ENCODE measurements at regions not wholly inside any gene's neighbourhood (a gene's known extent, or its start where the extent isn't known, plus 50 kb on each side); places are given as distances from the start of the nearest gene placed in this dataset.

GRCh38 chr6:114521926-114522325 is 179.1 kb upstream of the HS3ST5 start:
- ChIA-PET CTCF (no interaction called here), POLR2A (no interaction called here)
- TF ChIP-seq, protein P1, sequence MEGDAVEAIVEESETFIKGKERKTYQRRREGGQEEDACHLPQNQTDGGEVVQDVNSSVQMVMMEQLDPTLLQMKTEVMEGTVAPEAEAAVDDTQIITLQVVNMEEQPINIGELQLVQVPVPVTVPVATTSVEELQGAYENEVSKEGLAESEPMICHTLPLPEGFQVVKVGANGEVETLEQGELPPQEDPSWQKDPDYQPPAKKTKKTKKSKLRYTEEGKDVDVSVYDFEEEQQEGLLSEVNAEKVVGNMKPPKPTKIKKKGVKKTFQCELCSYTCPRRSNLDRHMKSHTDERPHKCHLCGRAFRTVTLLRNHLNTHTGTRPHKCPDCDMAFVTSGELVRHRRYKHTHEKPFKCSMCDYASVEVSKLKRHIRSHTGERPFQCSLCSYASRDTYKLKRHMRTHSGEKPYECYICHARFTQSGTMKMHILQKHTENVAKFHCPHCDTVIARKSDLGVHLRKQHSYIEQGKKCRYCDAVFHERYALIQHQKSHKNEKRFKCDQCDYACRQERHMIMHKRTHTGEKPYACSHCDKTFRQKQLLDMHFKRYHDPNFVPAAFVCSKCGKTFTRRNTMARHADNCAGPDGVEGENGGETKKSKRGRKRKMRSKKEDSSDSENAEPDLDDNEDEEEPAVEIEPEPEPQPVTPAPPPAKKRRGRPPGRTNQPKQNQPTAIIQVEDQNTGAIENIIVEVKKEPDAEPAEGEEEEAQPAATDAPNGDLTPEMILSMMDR (IDR thresholded peaks at IDR 0.05; ENCODE audit: unreplicated experiment), result no peak
- H3K36me3 Mint-ChIP-seq (ENCODE audit: insufficient read depth, unreplicated experiment), result no peaks in the 10 kb centered on the region
- no TSS peak for BruUV-seq (replicated peaks)
- H3K4me3 Mint-ChIP-seq (ENCODE audit: unreplicated experiment), result no peak overlapping the region
- H3K27ac Mint-ChIP-seq (ENCODE audit: low read depth, unreplicated experiment), result no peak overlapping the region
- peaks cover 26% of the 10 kb centered on the region for H3K27me3 Mint-ChIP-seq (ENCODE audit: insufficient read depth, unreplicated experiment)
- no peaks in the 10 kb centered on the region for H3K4me1 Mint-ChIP-seq (ENCODE audit: insufficient read depth, unreplicated experiment)
- intact Hi-C loops (cut with micrococcal nuclease), result no loop called here
- DNase-seq (ENCODE audit: unreplicated experiment), result no peak
- H3K9me3 Mint-ChIP-seq (ENCODE audit: unreplicated experiment), result peaks cover 7% of the 10 kb centered on the region

DNA sequence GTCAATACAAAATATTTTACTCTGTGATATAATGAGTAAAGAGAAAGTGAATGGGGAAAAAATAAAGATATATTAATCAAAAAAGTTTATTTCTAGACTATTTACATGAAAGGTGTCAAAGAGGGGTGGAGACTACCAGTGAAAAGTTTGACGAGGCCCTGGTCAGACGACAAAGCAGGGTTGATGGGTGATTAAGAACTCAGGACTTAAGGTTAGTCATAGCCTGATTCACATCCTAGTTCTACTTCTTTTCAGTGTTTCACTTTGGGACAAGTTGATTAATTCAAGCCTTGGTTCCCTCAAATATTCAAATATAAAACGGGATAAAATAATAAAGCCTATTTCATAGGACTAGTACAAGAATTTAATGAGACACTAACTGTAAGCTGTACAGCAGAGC is 178.2 kb upstream of the HS3ST5 start:
- H3K4me3 Mint-ChIP-seq (ENCODE audit: unreplicated experiment), result no peak overlapping the region
- DNase-seq (ENCODE audit: unreplicated experiment), result no peak
- H3K27ac Mint-ChIP-seq (ENCODE audit: low read depth, unreplicated experiment), result no peak overlapping the region
- no TSS peak for BruUV-seq (replicated peaks)
- no peaks in the 10 kb centered on the region for H3K36me3 Mint-ChIP-seq (ENCODE audit: insufficient read depth, unreplicated experiment)
- TF ChIP-seq, protein P1 (IDR thresholded peaks at IDR 0.05; ENCODE audit: unreplicated experiment), result no peak
- no peaks in the 10 kb centered on the region for H3K4me1 Mint-ChIP-seq (ENCODE audit: insufficient read depth, unreplicated experiment)
- peaks cover 7% of the 10 kb centered on the region for H3K9me3 Mint-ChIP-seq (ENCODE audit: unreplicated experiment)
- ChIA-PET POLR2A (no interaction called here), CTCF (no interaction called here)
- intact Hi-C loops (cut with micrococcal nuclease), result no loop called here
- H3K27me3 Mint-ChIP-seq (ENCODE audit: insufficient read depth, unreplicated experiment), result peaks cover 26% of the 10 kb centered on the region

DNA sequence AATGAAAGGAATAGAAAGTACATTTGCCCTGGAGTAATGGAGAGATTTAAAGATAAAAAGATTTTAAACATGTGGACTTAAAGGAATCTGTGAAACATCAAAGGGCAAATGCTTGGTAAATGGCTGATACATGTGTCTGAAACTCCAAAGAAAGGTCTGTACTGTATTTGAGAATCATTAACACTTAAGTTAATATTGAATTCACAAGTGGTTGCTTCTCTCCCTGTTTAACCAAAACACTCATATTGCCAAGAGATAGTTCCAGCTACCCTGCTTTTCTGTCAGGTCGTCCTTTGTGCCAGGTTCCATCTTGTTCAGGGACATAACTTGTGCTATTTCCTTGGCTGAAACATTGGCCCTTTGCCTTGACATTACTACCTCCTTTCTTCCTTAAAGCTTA is 171.3 kb upstream of the HS3ST5 start:
- Mint-ChIP-seq H3K36me3 (ENCODE audit: insufficient read depth, unreplicated experiment) (no peaks in the 10 kb centered on the region), H3K27ac (ENCODE audit: low read depth, unreplicated experiment) (no peak overlapping the region), H3K4me3 (ENCODE audit: unreplicated experiment) (no peak overlapping the region), H3K9me3 (ENCODE audit: unreplicated experiment) (peaks cover 7% of the 10 kb centered on the region), H3K27me3 (ENCODE audit: insufficient read depth, unreplicated experiment) (peaks cover 35% of the 10 kb centered on the region), H3K4me1 (ENCODE audit: insufficient read depth, unreplicated experiment) (no peaks in the 10 kb centered on the region)
- POLR2A ChIA-PET, result no interaction called here
- no peak for DNase-seq (ENCODE audit: unreplicated experiment)
- TF ChIP-seq, protein P1 (IDR thresholded peaks at IDR 0.05; ENCODE audit: unreplicated experiment), result no peak
- intact Hi-C loops (cut with micrococcal nuclease), result no loop called here
- CTCF ChIA-PET, result no interaction called here
- BruUV-seq (replicated peaks), result no TSS peak

- no peak overlapping the region for H3K27ac Mint-ChIP-seq (ENCODE audit: low read depth, unreplicated experiment)
- POLR2A ChIA-PET, result no interaction called here
- no TSS peak for BruUV-seq (replicated peaks)
- TF ChIP-seq, protein P1 (IDR thresholded peaks at IDR 0.05; ENCODE audit: unreplicated experiment), result no peak
- peaks cover 50% of the 10 kb centered on the region for H3K27me3 Mint-ChIP-seq (ENCODE audit: insufficient read depth, unreplicated experiment)
- no peak overlapping the region for H3K4me3 Mint-ChIP-seq (ENCODE audit: unreplicated experiment)
- no peaks in the 10 kb centered on the region for H3K9me3 Mint-ChIP-seq (ENCODE audit: unreplicated experiment)
- CTCF ChIA-PET, result no interaction called here
- peak; percentile 4 for DNase-seq (ENCODE audit: unreplicated experiment)
- intact Hi-C loops (cut with micrococcal nuclease), result no loop called here
- no peaks in the 10 kb centered on the region for H3K4me1 Mint-ChIP-seq (ENCODE audit: insufficient read depth, unreplicated experiment)
- H3K36me3 Mint-ChIP-seq (ENCODE audit: insufficient read depth, unreplicated experiment), result no peaks in the 10 kb centered on the region
Observed at GRCh38 chr6:114471450-114471849, 128.6 kb upstream of the HS3ST5 start.

Measured in MCF 10A (cell line).